Aorta (tissue), 5 donors: ENCODE measurements at regions not wholly inside any gene's neighbourhood (a gene's known extent, or its start where the extent isn't known, plus 50 kb on each side); places are given as distances from the start of the nearest gene placed in this dataset.

Source experiments
- ATAC-seq: fragments of 200-7000 bp; cut with Tn5 transposase; one replicate; pipeline ENCODE4 v1.9.1; 2022; ENCODE audit warnings: moderate library complexity; ENCODE audit not compliant: low FRiP score
- DNase-seq, 2 donors: peaks; one replicate each; pipeline ENCODE4 v3.0.0-alpha.2; 2020
- H3K27ac ChIP-seq, 2 donors: one replicate each; pipeline ENCODE4 v1.5.1; 2013; ENCODE audit warnings: low read length in 2 of 2, mild to moderate bottlenecking in 2 of 2, moderate library complexity in 2 of 2, control low read depth in 1 of 2, inconsistent platforms in 1 of 2, low read depth in 1 of 2
- H3K27me3 ChIP-seq, 2 donors: one replicate each; pipeline ENCODE4 v1.6.1; 2013; ENCODE audit warnings: control low read depth in 1 of 2, low read length in 1 of 2, mild to moderate bottlenecking in 1 of 2, moderate library complexity in 1 of 2; ENCODE audit not compliant: insufficient read depth in 2 of 2, control insufficient read depth in 1 of 2
- H3K36me3 ChIP-seq, 2 donors: one replicate each; pipeline ENCODE4 v1.6.1; 2013; ENCODE audit warnings: control low read depth in 1 of 2, low read length in 1 of 2, mild to moderate bottlenecking in 1 of 2; ENCODE audit not compliant: insufficient read depth in 2 of 2, control insufficient read depth in 1 of 2
- H3K4me1 ChIP-seq, 2 donors: one replicate each; pipeline ENCODE4 v1.6.1; 2013; ENCODE audit warnings: low read length in 2 of 2, control low read depth in 1 of 2, mild to moderate bottlenecking in 1 of 2, moderate library complexity in 1 of 2; ENCODE audit not compliant: insufficient read depth in 2 of 2, control insufficient read depth in 1 of 2
- H3K4me3 ChIP-seq, 2 donors: one replicate each; pipeline ENCODE4 v1.5.1; 2013; ENCODE audit warnings: low read length in 2 of 2, control low read depth in 1 of 2, mild to moderate bottlenecking in 1 of 2
- H3K9me3 ChIP-seq: one replicate; pipeline ENCODE4 v1.6.1; 2013; ENCODE audit warnings: mild to moderate bottlenecking, low read length; ENCODE audit not compliant: control insufficient read depth
- WGBS, 2 donors: extraction: QIAGEN DNeasy Blood & Tissue Kit; methylation state at CpG; one replicate each; pipeline ENCODE4 v1.1.7; 2013; 5-methylcytosine and 5-hydroxymethylcytosine counted together
- intact Hi-C, 2 donors: fragments of 100-400 bp; cut with DNase I; formaldehyde crosslinking; loops; one replicate each; pipeline versions ENCODE4 v1.14.2 to v1.15.0; 2022
- donor health status: healthy with polysubstance abuse.
- donor health status: Bipolar disorder and iron deficiency.
- donor health status: DM: no; HTN: no; CAD: no.
- donor health status: DM: no; HTN: no; CAD: no.
- donor health status: DM: yes; HTN: yes; CAD: no.

DNA sequence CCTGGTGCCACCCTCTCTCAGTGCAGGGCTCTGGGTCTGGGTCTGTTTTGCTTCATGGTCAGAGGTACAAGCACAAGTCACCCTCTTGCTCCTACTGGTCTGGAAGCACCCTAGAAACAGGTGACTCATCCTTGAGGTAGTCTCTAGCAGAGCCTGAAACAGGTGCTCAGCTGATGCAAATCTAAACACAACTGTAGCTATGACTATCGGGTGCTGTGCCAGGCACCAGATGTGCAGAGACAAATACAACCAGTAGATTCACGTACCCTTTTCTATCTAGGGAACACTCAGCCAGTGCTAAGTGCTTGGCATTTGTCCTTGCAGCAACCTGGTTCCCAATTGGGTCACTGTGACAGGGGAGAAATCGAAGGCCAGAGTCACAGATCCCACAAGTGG lies 140.9 kb upstream of the MYCN start:
- Histone ChIP-seq H3K4me1 (no peaks in the 10 kb centered on the region), H3K27ac (no peak overlapping the region), H3K36me3 (no peaks in the 10 kb centered on the region), H3K9me3 (no peaks in the 10 kb centered on the region), H3K4me3 (no peak overlapping the region), H3K27me3 (no peaks in the 10 kb centered on the region)
- ATAC-seq, result no peak
- WGBS, 2 donors, result 71 to 86% methylated on average over 3 of the region's 3 CpGs
- DNase-seq, result no peak
- intact Hi-C loops, result no loop called here

DNA sequence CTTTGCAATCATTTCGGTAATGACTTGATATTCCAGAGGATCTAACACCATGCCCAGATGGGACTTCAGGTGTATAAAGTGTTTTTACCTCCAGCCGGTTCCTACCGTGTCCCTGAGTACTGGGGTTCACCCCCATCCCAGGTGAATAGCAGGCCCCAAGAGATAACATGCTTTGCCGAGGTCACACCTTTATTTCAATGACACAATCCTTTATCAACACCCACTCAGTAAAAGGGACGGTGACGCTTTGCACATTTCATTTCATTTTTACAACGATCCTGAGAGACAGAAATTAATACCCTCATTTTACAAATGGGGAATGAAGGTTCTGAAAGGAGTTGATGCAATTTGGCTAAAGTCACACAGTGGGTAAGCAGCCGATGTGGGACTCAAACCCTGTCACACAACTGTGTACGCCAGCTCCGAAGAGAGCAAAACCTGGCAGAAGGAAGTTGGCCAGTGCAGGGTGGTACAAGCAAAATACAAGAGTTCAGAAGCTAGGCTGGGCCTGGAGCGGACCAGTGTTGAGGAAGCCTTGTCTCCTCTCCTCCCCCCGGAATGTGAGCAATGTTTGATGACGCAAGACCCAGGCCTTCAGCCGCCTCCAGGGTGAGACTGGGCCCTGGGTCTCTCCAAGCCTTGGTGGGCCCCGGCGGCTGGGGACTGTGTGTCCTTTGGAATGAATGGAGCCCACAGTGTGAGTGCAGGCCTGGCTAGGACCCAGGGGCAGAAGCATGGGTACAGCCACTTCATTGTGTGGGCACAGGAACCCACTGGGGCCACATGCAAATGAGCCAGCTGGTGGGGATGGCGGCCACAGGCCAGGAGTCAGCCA lies 139.6 kb upstream of the MYCN start:
- H3K27me3 ChIP-seq, result no peaks in the 10 kb centered on the region
- H3K27ac ChIP-seq, result no peak overlapping the region
- no peaks in the 10 kb centered on the region for H3K9me3 ChIP-seq
- H3K36me3 ChIP-seq, result no peaks in the 10 kb centered on the region
- H3K4me1 ChIP-seq, result no peaks in the 10 kb centered on the region
- no peak for ATAC-seq
- intact Hi-C loops, result no loop called here
- no peak for DNase-seq
- no peak overlapping the region for H3K4me3 ChIP-seq
- whole genome bisulfite sequencing, 2 donors, result 70 to 80% methylated on average over 17 of the region's 17 CpGs

DNA sequence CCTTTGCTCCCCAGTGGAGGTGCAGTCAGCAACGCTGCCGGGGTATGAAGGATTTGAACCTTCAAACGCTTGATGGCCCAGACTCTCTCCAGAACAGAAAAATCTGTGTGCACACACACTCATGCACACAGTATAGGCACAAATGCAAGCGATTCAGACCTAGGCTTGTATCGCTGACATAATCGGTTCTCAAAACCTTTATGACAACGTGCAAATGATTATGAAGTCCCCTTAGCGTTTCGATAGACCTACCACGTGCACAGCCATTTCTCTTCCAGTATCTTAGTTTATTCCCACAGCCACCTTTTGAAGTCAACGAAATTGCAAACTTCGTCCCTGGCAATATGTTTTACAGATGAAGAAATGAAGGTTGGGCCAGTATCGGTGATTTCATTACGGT lies 138.9 kb upstream of the MYCN start:
- H3K27me3 ChIP-seq, result no peaks in the 10 kb centered on the region
- no peak overlapping the region for H3K4me3 ChIP-seq
- H3K36me3 ChIP-seq, result no peaks in the 10 kb centered on the region
- DNase-seq (no peak), ATAC-seq (no peak)
- intact Hi-C loops, result no loop called here
- no peaks in the 10 kb centered on the region for H3K9me3 ChIP-seq
- WGBS, 2 donors, result 95 to 97% methylated on average over 14 of the region's 14 CpGs
- H3K27ac ChIP-seq, result no peak overlapping the region
- H3K4me1 ChIP-seq, result no peaks in the 10 kb centered on the region

DNA sequence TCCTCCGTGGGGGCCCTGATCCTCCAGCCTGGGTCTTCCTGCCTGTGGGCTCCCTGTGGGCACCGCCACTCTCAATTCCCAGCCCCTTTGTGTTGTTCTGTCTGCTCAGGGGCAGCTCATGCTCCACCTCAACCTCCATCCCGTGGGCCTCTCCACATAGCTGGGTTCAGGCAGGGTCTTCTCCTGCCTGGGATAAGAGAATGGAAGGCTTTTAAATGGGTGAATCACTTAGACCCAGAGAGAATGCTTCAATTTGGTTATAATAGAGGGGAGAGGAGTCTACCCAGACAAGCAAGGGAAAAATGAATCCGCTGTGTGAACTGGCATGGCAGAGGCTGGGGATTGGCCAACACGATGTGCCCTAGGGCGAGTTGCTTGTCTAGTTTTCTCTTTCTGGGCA lies 138.4 kb upstream of the MYCN start:
- Histone ChIP-seq H3K27ac (no peak overlapping the region), H3K27me3 (no peaks in the 10 kb centered on the region), H3K4me3 (no peak overlapping the region), H3K36me3 (no peaks in the 10 kb centered on the region), H3K9me3 (no peaks in the 10 kb centered on the region), H3K4me1 (no peaks in the 10 kb centered on the region)
- DNase-seq (no peak), ATAC-seq (no peak)
- 92 to 93% methylated on average over 6 of the region's 6 CpGs for WGBS, 2 donors
- intact Hi-C loops, result no loop called here

DNA sequence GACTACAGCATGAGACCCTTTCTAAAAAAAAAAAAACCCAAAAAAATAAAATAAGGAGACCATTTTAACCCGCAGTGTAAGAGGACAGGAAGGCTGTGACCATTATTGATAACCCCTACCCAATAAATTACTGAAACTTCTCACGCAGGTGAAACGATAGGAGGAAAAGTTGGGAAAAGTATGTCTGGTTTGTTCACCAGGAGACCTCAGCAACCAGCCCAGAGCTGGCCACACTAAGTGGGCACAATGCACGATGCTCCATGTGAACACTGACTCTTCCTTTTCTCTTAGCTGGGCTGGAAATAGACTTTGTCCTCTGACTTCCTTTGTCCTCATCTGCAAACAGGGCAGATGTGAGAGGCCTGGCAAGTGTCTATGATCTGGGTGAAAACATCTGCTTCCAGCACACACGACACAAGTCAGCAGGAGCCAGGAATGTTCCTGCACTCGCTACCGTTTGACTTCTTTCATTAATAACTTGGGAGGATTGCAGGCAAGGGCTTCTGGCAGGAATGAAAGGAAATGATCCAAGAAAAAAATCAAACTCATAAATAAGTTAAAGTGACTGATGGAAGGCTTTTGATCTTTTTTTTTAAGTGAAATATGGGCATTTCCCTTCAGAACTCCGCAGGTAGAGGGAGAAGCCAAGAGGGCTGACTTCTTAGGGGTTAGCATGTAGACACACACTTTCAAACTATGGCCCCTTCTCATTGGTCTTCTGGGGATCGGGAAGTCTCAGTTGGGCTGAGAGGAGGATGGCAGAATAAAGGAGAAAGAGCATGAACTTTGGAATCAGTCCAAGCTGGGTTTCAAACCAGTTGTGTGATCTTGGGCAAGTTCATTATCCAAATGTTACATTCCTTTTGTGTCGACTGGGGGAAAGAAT lies 137.4 kb upstream of the MYCN start:
- intact Hi-C loops, result no loop called here
- WGBS, 2 donors, result 49 to 55% methylated on average over 10 of the region's 10 CpGs

DNA sequence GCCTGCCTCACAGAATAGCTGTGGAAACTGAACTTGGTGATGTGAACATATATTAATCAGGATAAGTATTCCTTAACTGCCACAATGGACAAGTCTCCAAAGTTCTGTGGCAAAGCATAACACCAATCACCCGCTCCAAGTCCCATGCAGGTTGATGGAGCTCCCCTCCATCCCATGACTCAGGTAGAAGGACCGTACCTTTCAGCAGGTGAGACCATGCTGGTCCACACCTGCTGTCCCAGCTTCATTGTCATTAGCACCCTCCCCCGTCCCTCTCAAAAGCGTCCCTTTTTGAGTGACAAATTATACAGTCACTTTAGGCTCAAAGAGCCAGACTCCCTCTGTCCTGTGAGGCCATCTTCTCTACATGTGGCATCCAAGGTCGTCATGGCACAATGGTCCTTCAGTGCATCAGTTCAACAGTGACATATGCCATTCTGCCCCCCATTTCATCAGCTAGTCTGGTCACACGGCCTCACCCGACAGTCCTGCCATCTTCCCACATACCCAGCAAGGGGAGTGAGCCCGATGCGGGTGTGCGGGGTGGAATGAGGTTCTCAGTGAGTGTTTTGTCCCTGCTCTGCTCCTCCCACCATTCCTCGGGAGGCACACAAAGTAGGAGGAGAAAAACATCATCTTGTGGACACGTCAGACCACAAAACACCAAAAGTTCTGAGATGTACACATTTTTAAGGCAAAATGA lies 136.7 kb upstream of the MYCN start:
- 87 to 90% methylated on average over 12 of the region's 12 CpGs for WGBS, 2 donors
- intact Hi-C loops, result no loop called here
- ATAC-seq (no peak), DNase-seq (no peak)
- Histone ChIP-seq H3K27me3 (no peaks in the 10 kb centered on the region), H3K36me3 (no peaks in the 10 kb centered on the region), H3K4me3 (no peak overlapping the region), H3K4me1 (no peaks in the 10 kb centered on the region), H3K27ac (no peak overlapping the region), H3K9me3 (no peaks in the 10 kb centered on the region)

More for the DNA sequence above, 137.4 kb upstream of the MYCN start:
- H3K9me3 ChIP-seq, result no peaks in the 10 kb centered on the region
- no peaks in the 10 kb centered on the region for H3K4me1 ChIP-seq
- H3K27me3 ChIP-seq, result no peaks in the 10 kb centered on the region
- H3K4me3 ChIP-seq, result no peak overlapping the region
- ATAC-seq (no peak), DNase-seq (no peak)
- no peak overlapping the region for H3K27ac ChIP-seq
- no peaks in the 10 kb centered on the region for H3K36me3 ChIP-seq

DNA sequence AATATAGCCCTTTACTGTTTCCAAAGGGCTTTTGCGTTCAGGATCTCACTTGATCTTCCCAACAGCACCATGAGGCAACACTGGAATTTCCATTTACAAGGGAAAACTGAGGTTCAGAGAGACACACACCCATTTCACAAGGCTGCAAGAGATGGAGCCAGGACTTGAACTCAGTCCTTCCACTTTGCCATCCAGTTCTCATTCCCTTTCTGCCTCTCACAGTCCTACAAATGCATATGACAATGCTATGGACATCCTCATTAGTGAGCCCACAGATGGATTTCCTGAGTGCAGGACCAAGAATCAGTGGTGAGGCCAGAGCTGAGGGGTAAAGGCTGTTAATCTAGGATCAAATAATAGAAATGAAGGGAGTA lies 136.1 kb upstream of the MYCN start:
- H3K36me3 ChIP-seq, result no peaks in the 10 kb centered on the region
- no peak for ATAC-seq
- intact Hi-C loops, result no loop called here

DNA sequence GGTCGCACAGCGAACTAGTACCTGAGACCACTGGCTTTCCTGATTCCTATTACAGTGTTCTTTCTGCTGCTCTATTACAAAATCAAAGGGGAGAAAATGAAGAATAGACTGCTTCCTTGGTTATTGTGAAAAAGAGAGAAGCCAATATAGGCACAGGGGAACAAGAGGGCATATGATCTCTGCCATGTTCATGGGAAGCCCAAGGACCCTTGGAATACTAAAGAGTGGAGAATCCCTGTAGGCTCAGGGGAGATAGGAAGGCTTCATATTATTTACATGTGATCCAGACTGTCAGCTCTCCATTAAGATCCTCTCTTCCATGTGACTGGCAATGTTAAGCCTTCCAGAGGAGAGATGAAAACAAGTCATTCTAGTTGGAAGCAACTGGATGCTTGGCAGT lies 135.7 kb upstream of the MYCN start:
- no peak overlapping the region for H3K27ac ChIP-seq
- DNase-seq, result no peak
- H3K36me3 ChIP-seq, result no peaks in the 10 kb centered on the region
- intact Hi-C loops, result no loop called here
- WGBS, 2 donors, result 93 to 99% methylated on average over 2 of the region's 2 CpGs
- no peaks in the 10 kb centered on the region for H3K27me3 ChIP-seq
- H3K9me3 ChIP-seq, result no peaks in the 10 kb centered on the region
- no peaks in the 10 kb centered on the region for H3K4me1 ChIP-seq
- ATAC-seq, result no peak
- H3K4me3 ChIP-seq, result no peak overlapping the region

More for the DNA sequence above, 136.1 kb upstream of the MYCN start:
- Histone ChIP-seq H3K4me1 (no peaks in the 10 kb centered on the region), H3K27ac (no peak overlapping the region), H3K27me3 (no peaks in the 10 kb centered on the region), H3K4me3 (no peak overlapping the region), H3K9me3 (no peaks in the 10 kb centered on the region)
- no peak for DNase-seq
- 82 to 98% methylated on average over 1 of the region's 1 CpG for WGBS, 2 donors
